Stomach (tissue), 8 donors: ENCODE measurements at regions not wholly inside any gene's neighbourhood (a gene's known extent, or its start where the extent isn't known, plus 50 kb on each side); places are given as distances from the start of the nearest gene placed in this dataset.

Experiments used
- DNase-seq, 2 donors: peaks; one replicate each; pipeline versions ENCODE4 v3.0.0 to v3.0.0-alpha.2; 2013 to 2019
- H3K27ac ChIP-seq, 5 donors: fragments of 200-600 bp in 4 of 5; sonication (generic) in 4 of 5; one replicate each; pipeline ENCODE4 v1.5.1; 2013 to 2019; ENCODE audit warnings: mild to moderate bottlenecking in 1 of 5, moderate library complexity in 1 of 5
- H3K27me3 ChIP-seq, 3 donors: fragments of 200-600 bp; sonication (generic); one replicate each; pipeline ENCODE4 v1.5.1; 2017 to 2019; ENCODE audit warnings: mixed run types in 1 of 3
- H3K36me3 ChIP-seq, 4 donors: fragments of 200-600 bp; sonication (generic); 1 replicate in 3 of 4; 2 replicates in 1 of 4; pipeline ENCODE4 v1.5.1; 2016 to 2019
- H3K4me1 ChIP-seq, 4 donors: fragments of 200-600 bp; sonication (generic); one replicate each; pipeline ENCODE4 v1.5.1; 2016 to 2019
- H3K4me3 ChIP-seq, 4 donors: fragments of 200-600 bp; sonication (generic) in 3 of 4; one replicate each; pipeline ENCODE4 v1.5.1; 2016 to 2019; ENCODE audit warnings: mild to moderate bottlenecking in 1 of 4
- H3K9me3 ChIP-seq, 4 donors: fragments of 200-600 bp; sonication (generic); one replicate each; pipeline ENCODE4 v1.5.1; 2016 to 2019
- EP300 ChIP-seq: sonication (generic); formaldehyde crosslinking; IDR thresholded peaks from one replicate; pipeline ENCODE4 v1.6.1; 2017; ENCODE audit warnings: antibody characterized with exemption
- POLR2A ChIP-seq, 4 donors: fragments of 450-650 bp; IDR thresholded peaks; one replicate each; pipeline ENCODE4 v1.6.1; 2016; ENCODE audit warnings: antibody characterized with exemption in 4 of 4, control low read depth in 2 of 4, mild to moderate bottlenecking in 1 of 4, moderate library complexity in 1 of 4
- POLR2AphosphoS5 ChIP-seq, 3 donors: sonication (generic); formaldehyde crosslinking; IDR thresholded peaks; one replicate each; pipeline ENCODE4 v1.6.1; 2016; ENCODE audit warnings: antibody characterized with exemption in 3 of 3
- WGBS, 5 donors: extraction: QIAGEN DNeasy Blood & Tissue Kit in 3 of 5; methylation state at CpG; one replicate each; pipeline versions ENCODE4 v1.1.5 to v1.1.7; 2013 to 2018; 5-methylcytosine and 5-hydroxymethylcytosine counted together
- intact Hi-C: fragments of 100-400 bp; cut with DNase I; formaldehyde crosslinking; loops from one replicate; pipeline ENCODE4 v1.15.1; 2023; ENCODE audit warnings: low total_unique reads
- TF ChIP-seq, protein P1 (sequence below), 7 experiments: fragments of 450-650 bp in 4 of 7; fragments of 200-600 bp in 3 of 7; sonication (generic) in 3 of 7; IDR thresholded peaks; one replicate each; pipeline ENCODE4 v1.5.1; 2016 to 2019; ENCODE audit warnings: antibody characterized with exemption in 7 of 7, control low read depth in 2 of 7, mild to moderate bottlenecking in 1 of 7
- donor health status: healthy with polysubstance abuse.
- donor health status: Bipolar disorder and iron deficiency.
- donor health status: healthy.

DNA sequence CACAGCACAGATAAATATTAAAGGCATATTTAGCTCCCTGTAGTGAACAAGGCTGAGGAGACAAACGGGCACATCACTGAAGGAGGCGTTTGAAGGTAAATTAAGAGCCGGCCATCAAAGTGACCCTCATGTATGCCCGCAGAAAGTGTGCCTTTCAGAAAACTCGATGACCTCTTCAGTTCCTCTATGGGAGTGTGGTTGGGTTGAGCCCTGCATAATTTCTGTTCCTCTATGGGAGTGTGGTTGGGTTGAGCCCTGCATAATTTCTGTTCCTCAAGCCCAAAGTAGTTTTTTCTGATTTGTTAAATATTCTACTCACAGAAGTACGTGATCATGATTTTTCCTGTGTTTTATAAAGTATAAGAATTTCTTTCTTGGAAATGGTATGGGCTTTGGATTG lies 568.5 kb downstream of the TSN start:
- no peaks in the 10 kb centered on the region for H3K36me3 ChIP-seq
- no peaks in the 10 kb centered on the region for H3K4me1 ChIP-seq
- no peaks in the 10 kb centered on the region for H3K27me3 ChIP-seq
- H3K4me3 ChIP-seq: no peak overlapping the region
- H3K27ac ChIP-seq: no peak overlapping the region
- WGBS, 5 donors: 79 to 86% (median 81%) methylated on average over 6 of the region's 6 CpGs
- TF ChIP-seq POLR2A (IDR thresholded peaks at IDR 0.05) (no peak), POLR2AphosphoS5 (IDR thresholded peaks at IDR 0.05) (no peak), EP300 (no peak)
- TF ChIP-seq, protein P1, sequence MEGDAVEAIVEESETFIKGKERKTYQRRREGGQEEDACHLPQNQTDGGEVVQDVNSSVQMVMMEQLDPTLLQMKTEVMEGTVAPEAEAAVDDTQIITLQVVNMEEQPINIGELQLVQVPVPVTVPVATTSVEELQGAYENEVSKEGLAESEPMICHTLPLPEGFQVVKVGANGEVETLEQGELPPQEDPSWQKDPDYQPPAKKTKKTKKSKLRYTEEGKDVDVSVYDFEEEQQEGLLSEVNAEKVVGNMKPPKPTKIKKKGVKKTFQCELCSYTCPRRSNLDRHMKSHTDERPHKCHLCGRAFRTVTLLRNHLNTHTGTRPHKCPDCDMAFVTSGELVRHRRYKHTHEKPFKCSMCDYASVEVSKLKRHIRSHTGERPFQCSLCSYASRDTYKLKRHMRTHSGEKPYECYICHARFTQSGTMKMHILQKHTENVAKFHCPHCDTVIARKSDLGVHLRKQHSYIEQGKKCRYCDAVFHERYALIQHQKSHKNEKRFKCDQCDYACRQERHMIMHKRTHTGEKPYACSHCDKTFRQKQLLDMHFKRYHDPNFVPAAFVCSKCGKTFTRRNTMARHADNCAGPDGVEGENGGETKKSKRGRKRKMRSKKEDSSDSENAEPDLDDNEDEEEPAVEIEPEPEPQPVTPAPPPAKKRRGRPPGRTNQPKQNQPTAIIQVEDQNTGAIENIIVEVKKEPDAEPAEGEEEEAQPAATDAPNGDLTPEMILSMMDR (IDR thresholded peaks at IDR 0.05): no peak
- DNase-seq: no peak
- intact Hi-C loops: no loop called here
- no peaks in the 10 kb centered on the region for H3K9me3 ChIP-seq

DNA sequence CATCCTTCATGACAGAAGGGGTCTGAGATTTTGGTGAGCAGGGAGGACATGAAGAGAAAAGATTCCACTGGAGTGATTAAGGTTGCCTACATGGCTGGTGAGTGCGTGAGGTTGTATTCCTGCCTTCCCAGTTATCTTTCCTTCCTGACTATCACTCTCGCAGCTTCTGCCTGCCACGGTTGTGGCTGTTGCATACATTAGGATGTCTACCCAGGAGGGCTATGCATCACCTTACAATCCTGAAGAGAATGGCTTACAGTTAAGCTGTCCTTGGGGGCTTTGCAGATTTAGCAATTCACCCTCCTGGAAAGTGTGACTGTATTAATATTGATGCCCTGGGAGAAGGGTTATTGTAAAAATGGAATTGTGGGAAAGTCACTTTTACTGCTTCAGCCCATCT lies 571.0 kb downstream of the TSN start:
- no peak for TF ChIP-seq POLR2A (IDR thresholded peaks at IDR 0.05)
- TF ChIP-seq, protein P1 (IDR thresholded peaks at IDR 0.05): no peak
- no peak for TF ChIP-seq POLR2AphosphoS5 (IDR thresholded peaks at IDR 0.05)
- no peak for TF ChIP-seq EP300
- WGBS, 5 donors: 34 to 66% (median 54%) methylated on average over 3 of the region's 3 CpGs
- Histone ChIP-seq H3K4me3 (no peak overlapping the region), H3K27me3 (no peaks in the 10 kb centered on the region), H3K27ac (no peak overlapping the region), H3K36me3 (no peaks in the 10 kb centered on the region), H3K4me1 (no peaks in the 10 kb centered on the region), H3K9me3 (no peaks in the 10 kb centered on the region)
- intact Hi-C loops: no loop called here
- DNase-seq: no peak

DNA sequence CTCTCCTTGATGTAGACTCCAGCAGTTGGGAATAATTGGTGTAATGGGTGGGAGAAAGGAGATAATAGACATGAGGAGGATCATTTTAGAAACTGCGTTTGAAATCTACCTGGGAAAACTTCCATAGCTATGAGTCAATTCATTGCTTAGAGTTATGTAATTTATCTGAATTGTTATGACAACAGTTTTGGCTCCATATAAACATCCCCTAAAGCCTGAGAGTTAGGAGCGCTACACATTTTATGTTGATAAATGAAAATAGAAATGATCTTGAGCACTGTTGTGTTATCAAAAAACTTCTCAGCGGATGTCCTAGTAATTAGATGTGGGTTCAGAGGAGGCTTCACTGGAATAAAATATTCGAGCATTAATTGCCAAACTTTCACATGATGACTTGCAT lies 573.4 kb downstream of the TSN start:
- Histone ChIP-seq H3K4me3 (no peak overlapping the region), H3K36me3 (no peaks in the 10 kb centered on the region), H3K27me3 (no peaks in the 10 kb centered on the region), H3K27ac (no peak overlapping the region), H3K9me3 (no peaks in the 10 kb centered on the region), H3K4me1 (no peaks in the 10 kb centered on the region)
- WGBS, 5 donors: 54 to 75% (median 60%) methylated on average over 4 of the region's 4 CpGs
- intact Hi-C loops: no loop called here
- no peak for DNase-seq
- TF ChIP-seq POLR2A (IDR thresholded peaks at IDR 0.05): no peak

DNA sequence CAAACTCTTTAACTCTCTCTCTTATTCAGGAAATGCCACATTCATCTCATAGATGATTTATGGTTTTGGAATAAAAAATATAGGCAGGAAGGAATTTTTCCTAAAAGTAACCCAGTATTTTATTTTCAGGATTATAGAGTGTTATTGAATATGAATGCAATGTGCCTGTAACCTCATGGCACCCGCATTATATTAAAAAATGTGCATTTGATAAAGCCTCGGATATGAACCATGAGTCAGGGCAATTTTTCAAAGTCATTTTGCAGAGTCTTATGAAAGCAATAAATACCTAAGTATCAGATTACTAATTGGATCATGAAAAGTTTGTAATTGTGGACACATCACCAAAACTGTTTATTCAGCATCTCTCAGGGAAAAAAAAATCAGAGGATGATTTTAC lies 573.8 kb downstream of the TSN start:
- 53 to 75% (median 70%) methylated on average over 2 of the region's 2 CpGs for WGBS, 5 donors
- no peak for DNase-seq
- Histone ChIP-seq H3K9me3 (no peaks in the 10 kb centered on the region), H3K27ac (no peak overlapping the region), H3K4me1 (no peaks in the 10 kb centered on the region), H3K36me3 (no peaks in the 10 kb centered on the region), H3K27me3 (no peaks in the 10 kb centered on the region), H3K4me3 (no peak overlapping the region)
- intact Hi-C loops: no loop called here
- TF ChIP-seq EP300: no peak
- no peak for TF ChIP-seq POLR2AphosphoS5 (IDR thresholded peaks at IDR 0.05)
- TF ChIP-seq POLR2A (IDR thresholded peaks at IDR 0.05): no peak
- TF ChIP-seq, protein P1 (IDR thresholded peaks at IDR 0.05): no peak

DNA sequence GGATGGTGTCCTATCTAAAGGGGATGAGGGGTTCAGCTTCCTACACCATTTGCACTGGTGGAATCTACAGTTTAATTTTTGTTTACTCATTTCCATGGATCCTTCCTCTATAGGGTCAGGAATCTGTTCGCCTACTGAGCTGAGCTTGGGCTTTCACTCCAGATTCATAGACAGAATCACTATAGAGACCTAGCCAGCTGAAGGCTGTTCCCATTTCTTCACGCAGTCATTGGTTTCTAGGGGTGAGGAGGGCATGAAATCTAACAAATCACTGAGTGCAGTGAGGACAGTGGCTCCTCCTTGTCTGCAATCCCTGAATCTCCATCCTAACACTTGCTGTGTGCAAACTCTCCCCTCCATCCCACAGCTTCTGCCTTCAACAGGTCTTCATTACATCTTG lies 578.5 kb downstream of the TSN start:
- intact Hi-C loops: no loop called here
- no peaks in the 10 kb centered on the region for H3K9me3 ChIP-seq
- H3K4me1 ChIP-seq: no peaks in the 10 kb centered on the region
- TF ChIP-seq, protein P1 (IDR thresholded peaks at IDR 0.05): no peak
- TF ChIP-seq POLR2A (IDR thresholded peaks at IDR 0.05) (no peak), EP300 (no peak), POLR2AphosphoS5 (IDR thresholded peaks at IDR 0.05) (no peak)
- no peak for DNase-seq
- WGBS, 5 donors: 82 to 92% (median 88%) methylated on average over 2 of the region's 2 CpGs
- no peak overlapping the region for H3K27ac ChIP-seq
- no peak overlapping the region for H3K4me3 ChIP-seq
- no peaks in the 10 kb centered on the region for H3K36me3 ChIP-seq
- no peaks in the 10 kb centered on the region for H3K27me3 ChIP-seq
